DMS53 treated with DMSO at 0.1 percent for 48 hours (cell line): ENCODE measurements at regions not wholly inside any gene's neighbourhood (a gene's known extent, or its start where the extent isn't known, plus 50 kb on each side); places are given as distances from the start of the nearest gene placed in this dataset.
"Not testable (repeated sequence)": the region's sequence is repeated elsewhere in the genome, so short reads cannot be mapped to it uniquely, and the experiment has no call there.

Experiments
- DNase-seq: peaks from one replicate; lab custom pipeline; 2025; ENCODE audit not compliant: unreplicated experiment; lab: John Stamatoyannopoulos, UW

GRCh38 chr17:74128456-74129211 is 74.8 kb upstream of the RPL38 start:
- no peak for DNase-seq

- DNase-seq, result not testable (repeated sequence)
Observed at GRCh38 chr17:74129800-74130199, 73.7 kb upstream of the RPL38 start.

GRCh38 chr17:74130276-74130675 is 73.2 kb upstream of the RPL38 start:
- DNase-seq, result no peak

GRCh38 chr17:74130841-74131240 is 72.6 kb upstream of the RPL38 start:
- DNase-seq, result no peak

DNA sequence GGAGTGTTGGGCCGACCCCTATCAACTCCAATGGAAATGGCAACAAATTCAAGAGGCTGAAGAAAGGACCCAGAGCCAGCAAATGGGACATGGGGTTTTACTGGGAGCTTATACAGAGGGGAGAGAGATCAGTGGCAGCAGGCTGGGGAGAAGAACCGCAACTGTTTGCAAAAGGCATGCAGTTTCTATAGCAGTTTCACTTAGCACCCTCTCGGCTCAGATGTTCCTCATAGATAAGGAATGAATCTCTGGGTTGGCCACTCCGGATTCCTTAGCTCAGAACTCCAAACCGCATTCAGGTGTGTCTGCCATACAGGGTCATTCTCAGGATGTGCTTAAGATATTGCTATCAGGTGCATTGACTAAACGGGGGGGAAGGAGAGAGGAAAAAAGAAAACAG is 71.1 kb upstream of the RPL38 start:
- DNase-seq, result no peak

GRCh38 chr17:74133740-74134139 is 69.7 kb upstream of the RPL38 start:
- DNase-seq, result no peak

- not testable (repeated sequence) for DNase-seq
Observed at GRCh38 chr17:74134234-74134633, 69.2 kb upstream of the RPL38 start.

- no peak for DNase-seq
Observed at GRCh38 chr17:74134991-74135390, 68.5 kb upstream of the RPL38 start.

- no peak for DNase-seq
Observed at GRCh38 chr17:74135391-74136167, 67.9 kb upstream of the RPL38 start.

DNA sequence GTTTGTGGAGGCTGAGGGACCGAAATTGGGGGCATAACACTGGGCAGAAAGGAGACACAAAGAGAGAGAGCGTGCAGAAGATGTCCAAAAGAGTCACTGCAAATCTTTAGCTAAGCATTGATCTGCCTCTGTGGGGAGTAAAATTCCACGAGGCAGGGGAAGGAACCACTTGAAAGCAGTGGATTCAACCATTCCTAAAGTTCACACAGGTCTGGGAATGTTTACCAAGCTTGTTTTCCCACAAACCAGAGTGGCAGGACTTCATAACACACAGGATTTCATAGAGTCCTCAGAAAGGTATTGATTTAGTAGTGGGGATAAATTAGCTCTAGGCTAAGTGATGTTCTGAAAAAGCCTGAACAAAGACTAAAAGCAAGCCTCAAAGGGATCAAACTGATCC is 66.1 kb upstream of the RPL38 start:
- DNase-seq, result no peak

DNA sequence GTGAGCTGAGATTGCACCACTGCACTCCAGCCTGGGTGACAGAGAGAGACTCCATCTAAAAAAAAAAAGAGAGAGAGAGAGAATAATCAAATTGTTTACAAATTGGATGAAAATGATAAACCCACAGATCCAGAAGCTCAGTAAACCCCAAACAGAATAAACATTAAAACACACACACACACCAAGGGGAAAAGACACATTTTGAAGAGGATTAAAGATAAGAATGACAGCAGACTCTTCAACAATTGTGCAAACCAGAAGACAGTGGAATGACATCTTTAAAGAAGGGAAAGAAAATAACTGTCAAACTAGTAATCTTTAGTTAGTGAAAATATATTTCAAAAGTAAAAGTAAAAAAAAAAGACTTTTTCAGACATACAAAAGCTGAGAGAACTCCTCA is 64.4 kb upstream of the RPL38 start:
- DNase-seq, result no peak

- no peak for DNase-seq
Observed at GRCh38 chr17:74140282-74140681, 63.2 kb upstream of the RPL38 start.

DNA sequence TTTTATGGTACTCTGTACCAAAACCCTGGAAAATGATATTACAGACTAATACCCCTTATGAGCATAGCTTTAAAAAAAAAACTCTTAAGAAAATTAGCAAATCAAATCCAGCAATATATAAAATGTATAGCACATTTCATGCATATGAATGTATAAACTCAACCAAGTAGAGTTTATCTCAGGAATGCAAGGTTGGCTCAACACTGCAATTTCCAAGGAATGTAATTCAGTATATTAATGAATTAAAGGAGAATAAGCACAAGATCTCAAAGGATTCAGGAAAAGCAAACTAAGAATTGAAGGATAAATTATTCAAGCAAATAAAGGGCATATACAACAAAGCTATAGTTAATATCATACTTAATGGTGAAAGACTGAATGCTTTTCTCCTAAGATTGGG is 61.9 kb upstream of the RPL38 start:
- DNase-seq, result no peak

GRCh38 chr17:74143318-74143717 is 60.2 kb upstream of the RPL38 start:
- DNase-seq, result not testable (repeated sequence)

- DNase-seq, result no peak
Observed at GRCh38 chr17:74145756-74146155, 57.7 kb upstream of the RPL38 start.

GRCh38 chr17:74146196-74146595 is 57.3 kb upstream of the RPL38 start:
- DNase-seq, result no peak

GRCh38 chr17:74147056-74147835 is 56.2 kb upstream of the RPL38 start:
- DNase-seq, result no peak

DNA sequence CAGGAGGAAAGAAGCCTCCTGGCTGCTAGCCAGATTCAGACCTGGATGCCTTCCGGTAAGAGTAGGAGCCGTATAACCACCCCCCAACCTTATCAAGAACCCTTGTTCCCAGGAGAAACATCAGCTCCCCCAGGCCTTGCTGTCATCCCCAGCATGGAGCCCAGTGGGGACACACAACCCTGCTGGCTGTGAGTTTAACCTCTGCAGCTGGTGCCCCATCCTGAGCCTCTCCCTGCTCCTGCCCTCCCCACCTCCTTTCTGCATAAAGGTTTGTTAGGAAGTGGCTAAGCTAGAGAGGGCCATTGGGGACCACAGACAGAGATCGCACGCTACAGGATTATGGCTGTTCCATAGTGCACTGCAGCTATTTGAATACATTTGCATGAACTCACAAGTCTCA is 55.5 kb upstream of the RPL38 start:
- DNase-seq, result no peak

DNA sequence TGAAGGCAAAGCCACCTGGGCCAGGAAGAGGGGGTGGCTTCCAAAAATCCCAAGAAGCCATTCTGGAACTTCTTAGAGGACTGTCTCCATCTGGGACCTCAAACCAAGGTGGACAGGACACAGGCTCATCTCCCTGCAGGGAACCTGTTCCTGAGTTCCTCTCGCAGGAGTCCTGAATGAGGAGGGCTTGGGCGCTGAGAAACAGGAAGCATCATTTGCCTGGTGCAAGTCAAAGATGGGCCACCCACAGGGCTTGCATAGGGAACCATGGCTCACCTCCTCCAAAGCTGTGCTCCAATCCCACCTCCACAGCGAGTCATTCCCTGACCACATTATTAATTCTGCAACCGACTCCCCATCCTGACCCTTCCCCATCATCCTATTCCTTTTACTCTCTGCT is 55.0 kb upstream of the RPL38 start:
- no peak for DNase-seq

- no peak for DNase-seq
Observed at GRCh38 chr17:74148901-74149596, 54.4 kb upstream of the RPL38 start.
